Heart left ventricle (tissue), 13 donors: ENCODE measurements at regions not wholly inside any gene's neighbourhood (a gene's known extent, or its start where the extent isn't known, plus 50 kb on each side); places are given as distances from the start of the nearest gene placed in this dataset.

ENCODE experiments used
- POLR2A ChIP-seq, 2 donors: fragments of 450-650 bp; IDR thresholded peaks; one replicate each; pipeline ENCODE4 v1.6.1; 2017; ENCODE audit warnings: antibody characterized with exemption in 2 of 2, mild to moderate bottlenecking in 2 of 2, moderate library complexity in 2 of 2
- TF ChIP-seq, protein P1 (sequence below), 12 donors: fragments of 200-600 bp; sonication (generic) in 4 of 12; IDR thresholded peaks; one replicate each; pipeline versions ENCODE4 v1.5.0 to v1.8.0; 2018 to 2022; ENCODE audit warnings: antibody characterized with exemption in 12 of 12, mild to moderate bottlenecking in 5 of 12
- donor health status: ischemic (EF 13 %, LVEDD 7.1; RV severe dilation, severe dysfunction).
- donor health status: DM: no; HTN: yes; CAD: no.
- donor health status: DM: no; HTN: no; CAD: no.
- donor health status: ischemic (EF 25% LVEDD 6.9; RV normal size, moderate dysfunction).
- donor health status: ischemic (EF 25% LVEDD 5.7; RV mildly dilated, moderate dysfunction).
- donor health status: ischemic (EF 35%, LVEDD 5.7; RV mildly dilated, moderate dysfunction).
- donor health status: nonischemic (EF 11% LVEDD 7.7; RV severe dilation, severe dysfunction).
- donor health status: DM: yes; HTN: yes; CAD: no.
- donor health status: PGD.
- donor health status: ischemic (EF 29% LVEDD 5.4; RV normal size, mild dysfunction).
- donor health status: nonischemic (EF 23%, LVEDD 6.1; RV moderate dilation, normal function).

DNA sequence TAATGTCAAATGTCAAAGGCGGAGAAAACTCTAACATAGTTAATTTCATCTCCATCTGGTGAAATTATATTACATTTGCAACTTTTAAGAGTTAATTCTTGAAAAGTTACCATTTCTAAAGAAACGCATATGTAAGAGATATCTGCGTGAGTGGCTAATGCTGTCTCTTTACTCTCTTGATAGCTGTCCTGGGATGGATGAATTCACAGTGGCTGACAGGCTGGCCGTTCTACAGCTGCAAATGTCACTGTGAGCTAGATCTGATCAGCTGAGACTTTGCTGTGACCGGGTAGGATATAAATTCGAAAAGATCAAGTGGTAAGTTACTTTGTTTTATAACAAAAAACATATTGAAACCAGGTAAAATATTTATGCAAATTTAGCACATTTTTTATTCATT is 557.1 kb upstream of the DDX18 start:
- TF ChIP-seq, protein P1, sequence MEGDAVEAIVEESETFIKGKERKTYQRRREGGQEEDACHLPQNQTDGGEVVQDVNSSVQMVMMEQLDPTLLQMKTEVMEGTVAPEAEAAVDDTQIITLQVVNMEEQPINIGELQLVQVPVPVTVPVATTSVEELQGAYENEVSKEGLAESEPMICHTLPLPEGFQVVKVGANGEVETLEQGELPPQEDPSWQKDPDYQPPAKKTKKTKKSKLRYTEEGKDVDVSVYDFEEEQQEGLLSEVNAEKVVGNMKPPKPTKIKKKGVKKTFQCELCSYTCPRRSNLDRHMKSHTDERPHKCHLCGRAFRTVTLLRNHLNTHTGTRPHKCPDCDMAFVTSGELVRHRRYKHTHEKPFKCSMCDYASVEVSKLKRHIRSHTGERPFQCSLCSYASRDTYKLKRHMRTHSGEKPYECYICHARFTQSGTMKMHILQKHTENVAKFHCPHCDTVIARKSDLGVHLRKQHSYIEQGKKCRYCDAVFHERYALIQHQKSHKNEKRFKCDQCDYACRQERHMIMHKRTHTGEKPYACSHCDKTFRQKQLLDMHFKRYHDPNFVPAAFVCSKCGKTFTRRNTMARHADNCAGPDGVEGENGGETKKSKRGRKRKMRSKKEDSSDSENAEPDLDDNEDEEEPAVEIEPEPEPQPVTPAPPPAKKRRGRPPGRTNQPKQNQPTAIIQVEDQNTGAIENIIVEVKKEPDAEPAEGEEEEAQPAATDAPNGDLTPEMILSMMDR (IDR thresholded peaks at IDR 0.05), result no peak
- TF ChIP-seq POLR2A (IDR thresholded peaks at IDR 0.05), result no peak
